GM19025 (cell line): ENCODE measurements at regions not wholly inside any gene's neighbourhood (a gene's known extent, or its start where the extent isn't known, plus 50 kb on each side); places are given as distances from the start of the nearest gene placed in this dataset.
A peak's percentile ranks its signal among the peaks of the same experiment; 100 is the strongest.

Experiments used
- ATAC-seq: cut with Tn5 transposase; IDR thresholded peaks from one replicate; pipeline ENCODE4 v1.9.1; 2021; ENCODE audit warnings: mild to moderate bottlenecking, low read depth, moderate library complexity; ENCODE audit not compliant: unreplicated experiment

- ATAC-seq = no peak
These were observed 139.2 kb downstream of the LINC00632 start for GRCh38 chrX:140848800-140849199.

GRCh38 chrX:140860718-140861117 lies 141.7 kb upstream of the SPANXB1 start:
- no peak for ATAC-seq

GRCh38 chrX:140866446-140866845 lies 135.9 kb upstream of the SPANXB1 start:
- ATAC-seq = no peak

GRCh38 chrX:140912606-140913005 lies 89.8 kb upstream of the SPANXB1 start:
- no peak for ATAC-seq

GRCh38 chrX:140913802-140914501 lies 88.4 kb upstream of the SPANXB1 start:
- ATAC-seq = no peak

GRCh38 chrX:140916872-140917271 lies 85.5 kb upstream of the SPANXB1 start:
- ATAC-seq = no peak

GRCh38 chrX:140917354-140918115 lies 84.9 kb upstream of the SPANXB1 start:
- no peak for ATAC-seq

GRCh38 chrX:140918398-140919038 lies 83.9 kb upstream of the SPANXB1 start:
- ATAC-seq = peak; percentile 66

GRCh38 chrX:140920416-140920815 lies 82.0 kb upstream of the SPANXB1 start:
- no peak for ATAC-seq

GRCh38 chrX:140923118-140923517 lies 79.3 kb upstream of the SPANXB1 start:
- ATAC-seq = no peak

GRCh38 chrX:140928739-140929138 lies 73.7 kb upstream of the SPANXB1 start:
- no peak for ATAC-seq

- no peak for ATAC-seq
These were observed 69.4 kb upstream of the SPANXB1 start for GRCh38 chrX:140933016-140933415.

GRCh38 chrX:140933874-140934655 lies 68.3 kb upstream of the SPANXB1 start:
- ATAC-seq = no peak

- ATAC-seq = no peak
These were observed 58.9 kb upstream of the SPANXB1 start for GRCh38 chrX:140943513-140943912.

GRCh38 chrX:140944710-140945109 lies 57.7 kb upstream of the SPANXB1 start:
- ATAC-seq = no peak

- no peak for ATAC-seq
These were observed 53.6 kb upstream of the SPANXB1 start for GRCh38 chrX:140948827-140949226.

- no peak for ATAC-seq
These were observed 53.2 kb upstream of the SPANXB1 start for GRCh38 chrX:140949233-140949632.
